ENCODE measurements at regions not wholly inside any gene's neighbourhood (a gene's known extent, or its start where the extent isn't known, plus 50 kb on each side); places are given as distances from the start of the nearest gene placed in this dataset.

- H2BK120ac ChIP-seq (ENCODE audit: low read depth, low read length, poor library complexity, severe bottlenecking) = no peak overlapping the region
- no peak overlapping the region for H2BK20ac ChIP-seq (ENCODE audit: low read depth, low read length, poor library complexity, severe bottlenecking)
- no peak overlapping the region for H2AFZ ChIP-seq (ENCODE audit: low read length)
- no peaks in the 10 kb centered on the region; the same call in 1 of the 2 replicates for H3K27me3 ChIP-seq (ENCODE audit: insufficient read depth, low read length)
- H3K23ac ChIP-seq (ENCODE audit: insufficient read length, low read depth, low read length) = no peak overlapping the region
- H3K4me1 ChIP-seq (ENCODE audit: insufficient read depth, low read length) = no peaks in the 10 kb centered on the region
- DNase-seq = no peak
- no peaks in the 10 kb centered on the region for H3K79me1 ChIP-seq (ENCODE audit: insufficient read depth, low read depth, low read length, poor library complexity, severe bottlenecking)
- H3K18ac ChIP-seq (ENCODE audit: insufficient read length, low read depth, low read length) = no peak overlapping the region
- Mint-ChIP-seq H3K27ac (no peak overlapping the region; a peak in 1 of 7 replicates), H3K27me3 (ENCODE audit: low read depth) (peaks cover 5% of the 10 kb centered on the region), H3K4me1 (peaks cover 21 to 29% of the 10 kb centered on the region in 2 experiments), H3K9me3 (peaks cover 0 to 3% of the 10 kb centered on the region in 2 experiments; a peak in 1 of 5 replicates), H3K36me3 (ENCODE audit: insufficient read depth in 1 of 3, low read depth in 3 of 3) (no peaks in the 10 kb centered on the region), H3K4me3 (no peak overlapping the region)
- H3T11ph ChIP-seq (ENCODE audit: low read length) = no peak overlapping the region
- no peaks in the 10 kb centered on the region for H4K20me1 ChIP-seq (ENCODE audit: control insufficient read depth, insufficient read depth, insufficient read length)
- no peak overlapping the region for H4K91ac ChIP-seq (ENCODE audit: insufficient read length, low read depth, low read length)
- no peak overlapping the region for H3K14ac ChIP-seq (ENCODE audit: insufficient read depth, low read length)
- no peak overlapping the region for H2BK12ac ChIP-seq (ENCODE audit: insufficient read length, low read depth, low read length)
- H4K8ac ChIP-seq (replicated peaks; ENCODE audit: insufficient read length, low read depth, low read length) = no peak overlapping the region
- no peak overlapping the region for H2BK15ac ChIP-seq (ENCODE audit: low read depth, low read length)
- no peak overlapping the region for H3K4ac ChIP-seq (ENCODE audit: low read depth, low read length)
- H3K79me2 ChIP-seq (ENCODE audit: insufficient read depth, low read length) = no peaks in the 10 kb centered on the region
- TF ChIP-seq CTCF (conservative IDR thresholded peaks at IDR 0.05) = no peak
- peaks cover 4% of the 10 kb centered on the region for H3K23me2 ChIP-seq (ENCODE audit: insufficient read length, low read depth, low read length, poor library complexity, severe bottlenecking)
- no peak overlapping the region for H3K27ac ChIP-seq (ENCODE audit: insufficient read length, low read depth, low read length)
- H3K9ac ChIP-seq (ENCODE audit: extremely low read depth, insufficient read length, low read length) = no peak overlapping the region
- no peak overlapping the region for H2BK5ac ChIP-seq (ENCODE audit: insufficient read length, low read length)
- no peak overlapping the region for H4K5ac ChIP-seq (ENCODE audit: insufficient read length, low read depth, low read length)
- no peaks in the 10 kb centered on the region for H3K9me3 ChIP-seq (ENCODE audit: control insufficient read depth, low read depth, low read length)
- no peak overlapping the region for H3K4me2 ChIP-seq (ENCODE audit: insufficient read depth, insufficient read length, low read length)
- H2AK5ac ChIP-seq (ENCODE audit: insufficient read length, low read length) = no peak overlapping the region
- no peak overlapping the region for H3K56ac ChIP-seq (ENCODE audit: insufficient read length, low read depth, low read length)
- no CpG with 5 or more reads among the region's 13 CpGs for WGBS (ENCODE audit: extremely low coverage, insufficient read length, low lambda C conversion rate)
These were observed 113.0 kb upstream of the SLC25A33 start for GRCh38 chr1:9426291-9426711.

Measured in H9 (cell line).